NCI-H510A treated with DMSO at 0.1 percent for 48 hours (cell line): ENCODE measurements at regions not wholly inside any gene's neighbourhood (a gene's known extent, or its start where the extent isn't known, plus 50 kb on each side); places are given as distances from the start of the nearest gene placed in this dataset.
"Not testable (repeated sequence)": the region's sequence is repeated elsewhere in the genome, so short reads cannot be mapped to it uniquely, and the experiment has no call there.

Source experiments
- DNase-seq: peaks from one replicate; lab custom pipeline; 2025; lab: John Stamatoyannopoulos, UW

DNA sequence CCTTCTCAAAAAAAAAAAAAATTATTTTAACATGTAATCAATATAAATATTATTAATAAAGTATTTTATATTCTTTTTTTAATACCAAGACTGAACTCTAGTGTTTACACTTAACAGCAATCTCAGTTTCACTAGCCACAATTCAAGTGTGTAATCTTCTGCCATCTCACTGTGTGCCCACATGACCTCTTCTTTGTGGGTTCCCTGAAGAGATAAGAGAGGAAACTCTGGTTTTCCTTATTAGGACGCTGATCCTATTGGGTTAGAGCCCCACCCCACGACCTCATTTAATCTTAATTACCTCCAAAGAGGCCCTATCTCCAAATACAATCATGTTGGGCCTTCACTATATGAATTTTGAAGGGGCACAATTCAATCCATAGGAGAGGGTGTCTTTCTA lies 177.6 kb downstream of the STK31 start:
- no peak for DNase-seq

- no peak for DNase-seq
Observed at GRCh38 chr7:23888958-23889357, 178.9 kb downstream of the STK31 start.

DNA sequence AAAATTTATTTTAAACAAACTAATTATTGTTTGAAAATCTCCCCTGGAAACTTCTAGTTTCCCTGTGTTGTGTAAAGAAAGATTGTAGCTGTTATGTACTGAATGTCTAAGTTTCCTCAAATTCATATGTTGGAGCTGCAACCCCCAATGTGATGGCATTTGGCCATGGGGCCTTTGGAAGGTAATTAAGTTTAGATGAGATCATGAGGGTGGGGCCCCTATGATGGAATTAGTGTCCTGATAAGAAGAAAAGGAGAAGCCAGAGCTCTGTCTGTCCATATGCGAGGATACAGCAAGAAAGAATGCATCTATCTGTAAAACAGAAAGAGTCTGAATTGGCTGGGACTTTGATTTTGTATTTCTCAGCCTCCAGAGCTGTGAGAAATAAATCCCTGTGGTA lies 179.5 kb downstream of the STK31 start:
- no peak for DNase-seq

GRCh38 chr7:23892019-23892418 lies 182.0 kb downstream of the STK31 start:
- DNase-seq, result no peak

DNA sequence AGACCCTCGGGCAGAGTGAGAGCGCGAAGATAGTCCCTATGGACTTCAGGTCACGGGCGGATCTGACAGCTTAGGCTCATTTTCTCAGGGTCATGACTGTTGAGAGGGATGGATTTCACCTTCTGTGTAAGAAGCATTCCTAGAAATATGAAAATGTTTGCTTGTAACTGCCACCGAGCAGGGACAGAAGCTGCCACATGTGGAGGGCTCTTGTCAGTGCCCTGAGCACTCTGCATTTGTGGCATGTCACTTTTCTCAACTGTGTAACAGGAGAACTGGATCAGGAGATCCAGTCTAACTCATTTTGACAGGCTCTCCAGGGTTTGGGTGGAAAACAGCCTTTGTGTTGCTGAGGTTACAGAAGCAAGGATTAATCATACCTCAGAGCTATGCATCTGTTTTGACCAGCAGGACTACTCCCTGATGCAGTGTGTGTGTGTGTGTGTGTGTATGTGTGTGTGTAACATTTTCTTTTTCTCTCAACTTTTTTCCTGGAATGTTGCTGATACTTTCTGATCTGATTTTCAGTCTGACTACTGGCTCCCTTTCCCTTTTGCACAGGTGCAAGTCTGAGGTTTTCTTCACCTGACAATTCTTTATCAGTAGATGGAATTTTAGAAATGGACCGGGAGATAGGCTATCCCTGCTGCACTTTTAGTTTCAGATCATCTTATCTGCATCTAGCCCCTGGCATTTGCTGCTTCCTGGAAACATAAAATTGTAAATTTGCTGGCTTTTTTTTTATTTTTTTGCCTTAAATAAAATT lies 183.3 kb downstream of the STK31 start:
- no peak for DNase-seq

- no peak for DNase-seq
Observed at GRCh38 chr7:23893942-23894891, 184.2 kb downstream of the STK31 start.

DNA sequence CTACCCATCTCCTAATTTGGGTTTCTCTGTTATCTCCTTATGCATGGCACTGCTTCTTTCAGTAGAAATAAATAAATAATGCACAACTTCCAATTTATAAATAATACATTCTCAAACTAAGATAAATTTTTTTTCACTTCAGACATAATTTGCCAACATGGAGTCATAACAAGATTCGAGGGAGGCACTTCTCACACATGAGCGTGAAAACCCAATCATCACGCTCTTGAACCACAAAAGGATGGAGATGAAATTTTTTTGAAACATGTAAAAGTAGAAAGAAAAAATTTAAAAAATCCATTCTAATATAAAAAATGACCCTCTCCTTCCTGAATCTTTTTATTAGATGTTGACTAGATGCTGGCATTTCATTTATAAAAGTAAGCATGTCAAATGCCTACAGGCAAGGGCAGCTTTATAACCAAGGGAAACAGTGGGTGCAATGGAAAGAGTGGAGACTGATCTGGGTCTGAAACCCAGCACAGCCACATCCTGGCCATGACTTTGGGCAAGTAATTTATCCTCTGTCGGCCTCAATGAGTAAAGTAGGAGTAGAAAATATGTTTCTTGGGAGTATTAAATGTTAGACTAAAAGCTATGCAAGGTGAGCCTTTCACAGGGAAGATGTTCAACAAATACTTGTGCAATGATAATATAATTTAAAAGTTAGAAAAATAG lies 185.0 kb downstream of the STK31 start:
- DNase-seq, result no peak

- no peak for DNase-seq
Observed at GRCh38 chr7:23895666-23896096, 185.7 kb downstream of the STK31 start.

DNA sequence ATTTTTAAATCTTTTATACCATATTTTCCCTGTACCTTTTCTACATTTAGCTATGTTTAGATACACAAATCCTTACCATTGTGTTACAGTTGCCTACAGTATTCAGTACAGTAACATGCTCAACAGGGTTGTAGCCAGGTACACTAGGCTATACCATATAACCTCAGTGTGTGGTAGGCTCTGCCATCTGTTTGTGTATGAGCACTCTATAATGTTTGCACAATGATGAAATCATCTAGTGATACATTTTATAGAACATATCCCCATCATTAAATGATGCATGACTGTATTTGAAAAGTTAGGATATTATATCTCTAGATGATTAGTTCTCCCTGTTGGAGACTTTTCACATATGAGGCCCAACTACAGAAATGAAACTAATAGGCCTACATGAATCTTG lies 188.6 kb downstream of the STK31 start:
- no peak for DNase-seq

- DNase-seq, result not testable (repeated sequence)
Observed at GRCh38 chr7:23904901-23905300, 194.9 kb downstream of the STK31 start.

- no peak for DNase-seq
Observed at GRCh38 chr7:23907012-23907411, 197.0 kb downstream of the STK31 start.

DNA sequence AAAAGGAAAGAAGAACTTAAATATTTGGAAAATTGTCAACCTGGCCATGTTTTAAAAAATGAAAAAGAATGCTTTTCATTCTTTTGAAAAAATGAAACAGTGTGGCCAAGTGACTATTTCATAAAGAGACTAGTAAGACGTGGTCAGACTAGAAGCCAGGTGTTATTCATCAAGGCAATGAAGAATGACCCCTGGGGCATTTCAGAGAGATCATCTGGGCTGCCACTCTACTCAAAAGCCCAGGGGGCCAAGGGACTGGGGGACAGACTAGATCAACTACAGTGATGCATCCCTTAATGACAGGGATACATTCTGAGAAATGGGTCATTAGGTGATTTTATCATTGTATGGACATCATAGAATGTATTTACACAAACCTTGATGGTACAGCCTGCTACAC lies 199.4 kb downstream of the STK31 start:
- DNase-seq, result no peak

- DNase-seq, result no peak
Observed at GRCh38 chr7:23912065-23912464, 202.0 kb downstream of the STK31 start.

GRCh38 chr7:23913016-23913415 lies 203.0 kb downstream of the STK31 start:
- DNase-seq, result no peak

- DNase-seq, result no peak
Observed at GRCh38 chr7:23915236-23915635, 205.2 kb downstream of the STK31 start.

- no peak for DNase-seq
Observed at GRCh38 chr7:23918286-23918685, 208.3 kb downstream of the STK31 start.

- DNase-seq, result no peak
Observed at GRCh38 chr7:23918856-23919255, 208.8 kb downstream of the STK31 start.

GRCh38 chr7:23925088-23925487 lies 215.1 kb downstream of the STK31 start:
- no peak for DNase-seq

DNA sequence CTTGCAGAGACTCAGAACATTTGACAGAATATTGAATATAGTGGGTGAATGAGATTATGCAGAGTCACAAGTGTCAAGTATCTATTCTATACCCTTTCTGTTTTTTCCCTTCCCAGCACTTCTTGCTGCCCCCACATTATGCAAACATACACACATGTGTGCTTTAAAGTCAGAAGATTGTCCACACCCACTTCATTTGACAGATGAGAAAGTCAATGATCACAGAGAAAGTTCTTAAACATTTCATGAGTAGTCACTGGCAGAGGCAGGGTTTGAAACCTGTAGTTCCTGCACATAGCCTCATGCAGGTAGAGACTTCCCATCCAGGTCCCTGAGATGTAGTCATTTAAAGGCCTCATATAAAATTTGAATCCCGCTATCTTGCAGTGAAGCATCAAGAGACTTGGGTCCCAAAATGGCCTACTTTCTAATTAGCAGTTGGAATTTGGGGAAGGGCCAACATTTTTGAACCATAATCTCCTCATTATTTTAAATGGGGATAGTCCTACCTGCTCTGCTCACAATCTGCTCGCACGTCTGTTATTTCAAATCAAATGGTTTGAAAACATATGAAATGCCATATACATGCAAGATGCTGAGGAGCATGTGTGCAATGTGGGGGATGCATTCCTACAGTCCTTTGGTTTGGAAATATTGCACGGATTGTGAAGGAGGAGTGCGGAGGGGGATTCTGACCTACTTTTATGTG lies 217.8 kb downstream of the STK31 start:
- DNase-seq, result no peak

DNA sequence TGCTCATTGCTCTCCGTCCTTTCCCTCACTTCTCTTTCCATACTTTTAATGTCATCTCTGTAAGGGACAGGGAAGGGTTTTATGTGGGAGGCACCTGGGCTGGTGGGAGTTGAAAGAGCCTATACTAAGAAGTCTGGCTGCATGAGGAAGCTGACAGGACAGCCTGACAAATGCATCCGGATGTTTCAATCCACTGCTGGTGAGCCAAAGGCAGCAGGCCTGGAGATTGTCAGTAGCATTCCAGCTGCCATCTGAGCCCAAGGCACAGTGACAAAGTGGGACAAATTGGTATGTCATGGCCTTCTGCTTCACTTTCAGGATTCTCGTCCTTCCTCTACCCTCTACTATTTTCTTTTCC lies 218.4 kb downstream of the STK31 start:
- no peak for DNase-seq

GRCh38 chr7:23930312-23930711 lies 220.3 kb downstream of the STK31 start:
- DNase-seq, result no peak

GRCh38 chr7:23931633-23932032 lies 221.6 kb downstream of the STK31 start:
- no peak for DNase-seq
